Fibroblast of villous mesenchyme (primary cell): ENCODE measurements at regions not wholly inside any gene's neighbourhood (a gene's known extent, or its start where the extent isn't known, plus 50 kb on each side); places are given as distances from the start of the nearest gene placed in this dataset.
A peak's percentile ranks its signal among the peaks of the same experiment; 100 is the strongest.

Source experiments
- DNase-seq: peaks from one replicate; pipeline ENCODE4 v3.0.0-alpha.2; 2010; ENCODE audit warnings: low read depth
- H3K4me3 ChIP-seq: 2 replicates; pipeline ENCODE4 v1.5.1; 2011; ENCODE audit warnings: low read depth, mild to moderate bottlenecking, low read length
- TF ChIP-seq, protein P1 (sequence below): IDR thresholded peaks from 2 replicates; pipeline ENCODE4 v1.5.1; 2012; ENCODE audit warnings: low read depth, mild to moderate bottlenecking, low read length; ENCODE audit not compliant: insufficient read depth

DNA sequence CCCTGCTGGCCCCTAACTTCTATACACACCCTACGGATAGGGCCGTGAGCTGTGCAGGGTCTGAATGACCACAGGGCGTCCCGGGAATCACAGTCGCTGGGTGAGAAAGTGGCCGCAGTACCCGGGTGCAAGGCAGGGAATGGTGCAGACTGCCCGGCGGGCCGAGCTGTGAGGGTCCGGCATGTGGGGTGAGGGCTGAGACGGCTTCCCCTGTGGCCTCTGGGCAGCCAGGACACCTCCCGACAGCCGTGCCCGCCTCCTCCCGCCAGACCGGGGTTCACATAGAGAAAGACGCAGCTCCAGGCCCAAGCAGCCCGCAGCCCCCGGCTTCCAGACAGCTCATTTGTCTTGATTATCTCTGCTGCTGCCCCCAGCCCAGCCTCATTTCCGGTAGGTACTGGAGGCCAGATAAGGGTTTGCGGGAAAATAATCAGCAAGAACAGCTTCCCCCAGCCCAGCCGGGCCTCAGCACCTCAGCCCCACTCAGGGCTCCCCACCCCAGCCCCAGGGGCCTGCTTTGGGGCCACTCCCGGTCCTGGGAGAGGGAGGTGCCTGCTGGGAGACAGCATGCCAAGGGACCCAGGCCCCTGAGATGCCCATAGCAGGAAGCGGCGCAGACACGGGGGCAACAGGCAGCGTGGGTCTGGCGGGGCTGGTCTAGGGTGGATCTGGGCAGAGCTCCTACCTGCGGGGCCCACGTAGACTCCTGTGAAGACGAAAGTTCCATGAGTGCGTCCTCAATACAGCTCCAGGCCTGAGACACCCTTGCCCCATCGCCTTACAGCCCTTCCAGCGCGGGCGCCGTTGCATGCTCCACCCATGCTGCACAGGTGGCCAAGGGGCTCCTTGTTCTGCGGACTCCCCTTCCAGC is 123.1 kb downstream of the BRD1 start:
- H3K4me3 ChIP-seq: no peak overlapping the region
- no peak for DNase-seq
- TF ChIP-seq, protein P1, sequence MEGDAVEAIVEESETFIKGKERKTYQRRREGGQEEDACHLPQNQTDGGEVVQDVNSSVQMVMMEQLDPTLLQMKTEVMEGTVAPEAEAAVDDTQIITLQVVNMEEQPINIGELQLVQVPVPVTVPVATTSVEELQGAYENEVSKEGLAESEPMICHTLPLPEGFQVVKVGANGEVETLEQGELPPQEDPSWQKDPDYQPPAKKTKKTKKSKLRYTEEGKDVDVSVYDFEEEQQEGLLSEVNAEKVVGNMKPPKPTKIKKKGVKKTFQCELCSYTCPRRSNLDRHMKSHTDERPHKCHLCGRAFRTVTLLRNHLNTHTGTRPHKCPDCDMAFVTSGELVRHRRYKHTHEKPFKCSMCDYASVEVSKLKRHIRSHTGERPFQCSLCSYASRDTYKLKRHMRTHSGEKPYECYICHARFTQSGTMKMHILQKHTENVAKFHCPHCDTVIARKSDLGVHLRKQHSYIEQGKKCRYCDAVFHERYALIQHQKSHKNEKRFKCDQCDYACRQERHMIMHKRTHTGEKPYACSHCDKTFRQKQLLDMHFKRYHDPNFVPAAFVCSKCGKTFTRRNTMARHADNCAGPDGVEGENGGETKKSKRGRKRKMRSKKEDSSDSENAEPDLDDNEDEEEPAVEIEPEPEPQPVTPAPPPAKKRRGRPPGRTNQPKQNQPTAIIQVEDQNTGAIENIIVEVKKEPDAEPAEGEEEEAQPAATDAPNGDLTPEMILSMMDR: no peak

GRCh38 chr22:49703990-49704344 is 123.7 kb downstream of the BRD1 start:
- no peak overlapping the region for H3K4me3 ChIP-seq
- TF ChIP-seq, protein P1: no peak
- no peak for DNase-seq

DNA sequence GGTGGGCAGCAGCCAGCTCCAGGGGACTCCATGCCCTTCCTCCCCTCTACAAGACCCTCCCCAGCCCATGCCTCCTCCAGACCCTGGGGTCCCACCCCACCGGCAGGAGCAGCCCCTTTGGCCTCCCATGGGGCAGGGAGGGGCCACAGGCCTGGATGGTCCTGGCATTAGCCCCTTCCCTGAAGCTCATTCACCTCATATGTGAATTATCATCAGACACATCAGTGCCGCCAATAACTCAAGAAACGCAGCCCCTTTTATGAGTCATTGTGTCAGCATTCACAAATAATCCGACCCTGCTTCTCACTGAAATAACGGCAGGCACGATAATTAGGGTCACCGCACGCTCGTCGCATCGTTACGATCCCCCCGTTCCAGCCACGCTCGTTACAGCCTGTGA is 124.2 kb downstream of the BRD1 start:
- DNase-seq: no peak
- H3K4me3 ChIP-seq: no peak overlapping the region
- TF ChIP-seq, protein P1: no peak

GRCh38 chr22:49702068-49702397 is 125.6 kb downstream of the BRD1 start:
- TF ChIP-seq, protein P1: no peak
- no peak overlapping the region for H3K4me3 ChIP-seq
- DNase-seq: no peak

DNA sequence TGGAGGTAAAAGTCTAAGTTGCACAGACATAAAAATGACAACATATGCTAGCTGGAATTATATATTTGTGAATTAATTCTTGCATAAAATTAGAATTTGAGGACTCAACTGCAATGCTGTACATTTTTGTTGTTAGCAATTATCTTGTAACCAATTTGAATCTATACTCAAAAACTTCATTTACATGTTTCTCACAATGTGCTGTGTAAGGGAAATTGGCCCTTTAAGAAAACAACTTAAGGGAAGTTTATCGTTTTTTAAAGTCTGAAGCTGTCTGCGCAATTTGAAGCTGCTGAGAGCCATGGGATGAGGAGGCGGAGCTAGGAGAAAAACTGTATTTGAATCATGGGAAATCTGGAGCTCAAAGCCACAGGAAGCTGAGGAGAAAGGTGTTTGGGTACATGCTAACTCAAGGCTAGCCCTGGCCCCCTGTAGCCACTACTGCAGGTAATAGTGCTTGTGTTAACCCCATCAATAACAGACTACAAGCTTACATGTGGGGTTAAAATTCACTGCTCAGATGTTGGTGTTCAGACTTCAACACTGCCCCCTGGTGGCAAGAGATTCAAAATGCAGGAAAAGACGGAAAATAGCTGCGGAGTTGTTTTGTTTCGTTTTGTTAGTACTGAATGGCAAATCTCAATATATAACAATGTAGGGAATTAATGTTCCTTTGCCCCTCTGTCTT is 126.1 kb downstream of the BRD1 start:
- no peak overlapping the region for H3K4me3 ChIP-seq
- TF ChIP-seq, protein P1: peak; percentile 28
- DNase-seq: no peak

- TF ChIP-seq, protein P1: no peak
- no peak for DNase-seq
- H3K4me3 ChIP-seq: no peak overlapping the region
Measured at GRCh38 chr22:49699928-49700498, 127.7 kb downstream of the BRD1 start.
